SK-N-MC (cell line): ENCODE measurements at regions not wholly inside any gene's neighbourhood (a gene's known extent, or its start where the extent isn't known, plus 50 kb on each side); places are given as distances from the start of the nearest gene placed in this dataset.

Experiments used
- DNase-seq: peaks from one replicate; pipeline ENCODE4 v3.0.0-alpha.2; 2011; ENCODE audit warnings: low read depth, low spot score
- H3K27ac ChIP-seq: fragments of 200-600 bp; sonication (generic); 2 replicates; pipeline ENCODE4 v1.5.1; 2016; ENCODE audit warnings: mixed run types
- H3K36me3 ChIP-seq: fragments of 200-600 bp; sonication (generic); 2 replicates; pipeline ENCODE4 v1.6.1; 2017; ENCODE audit warnings: antibody characterized with exemption, low read length, mixed read lengths; ENCODE audit not compliant: insufficient read depth
- H3K4me3 ChIP-seq: fragments of 200-600 bp; sonication (generic); 2 replicates; pipeline ENCODE4 v1.5.1; 2016
- H3K9ac ChIP-seq: fragments of 200-600 bp; sonication (generic); 2 replicates; pipeline ENCODE4 v1.8.0; 2017; ENCODE audit warnings: mixed run types, mixed read lengths; ENCODE audit not compliant: insufficient read length
- H3K9me3 ChIP-seq: fragments of 200-600 bp; sonication (generic); 2 replicates; pipeline ENCODE4 v1.6.1; 2017; ENCODE audit warnings: low read depth, mild to moderate bottlenecking, antibody characterized with exemption, low read length, moderate library complexity, mixed read lengths
- EZH2 ChIP-seq: fragments of 200-600 bp; sonication (generic); IDR thresholded peaks from one replicate; pipeline ENCODE4 v1.6.1; 2017; ENCODE audit warnings: antibody characterized with exemption
- FOXP2 ChIP-seq: optimal IDR thresholded peaks from 2 replicates; pipeline ENCODE3; 2011; ENCODE audit warnings: mild to moderate bottlenecking, moderate library complexity; ENCODE audit not compliant: insufficient read depth; ENCODE audit errors: extremely low read length, control extremely low read depth
- POLR2AphosphoS5 ChIP-seq: IDR thresholded peaks from 2 replicates; pipeline ENCODE4 v1.6.1; 2012; ENCODE audit warnings: mild to moderate bottlenecking, low read depth, low read length, borderline replicate concordance

DNA sequence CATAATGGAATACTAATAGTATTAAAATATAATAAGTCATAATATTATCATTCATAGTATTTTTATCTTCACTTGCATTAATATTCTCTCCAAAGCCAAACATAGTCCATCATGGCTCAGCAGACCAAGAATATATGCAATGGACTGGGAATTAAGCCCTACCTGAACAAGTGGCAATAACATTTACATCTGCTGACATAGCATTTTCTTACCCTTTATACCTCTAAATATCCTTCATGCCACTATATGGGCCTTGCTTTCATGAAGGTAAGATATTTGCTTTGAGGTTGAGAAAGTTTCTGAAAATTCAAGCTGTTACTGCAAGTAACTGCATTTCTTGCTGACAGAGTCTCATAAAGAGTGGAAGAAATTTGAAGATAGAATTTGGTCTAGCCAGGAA, 847.4 kb upstream of the GCFC2 start:
- TF ChIP-seq EZH2 (no peak), FOXP2 (no peak), POLR2AphosphoS5 (no peak)
- no peak for DNase-seq
- Histone ChIP-seq H3K4me3 (no peak overlapping the region), H3K36me3 (no peaks in the 10 kb centered on the region), H3K9ac (no peak overlapping the region), H3K27ac (no peak overlapping the region), H3K9me3 (no peaks in the 10 kb centered on the region)

DNA sequence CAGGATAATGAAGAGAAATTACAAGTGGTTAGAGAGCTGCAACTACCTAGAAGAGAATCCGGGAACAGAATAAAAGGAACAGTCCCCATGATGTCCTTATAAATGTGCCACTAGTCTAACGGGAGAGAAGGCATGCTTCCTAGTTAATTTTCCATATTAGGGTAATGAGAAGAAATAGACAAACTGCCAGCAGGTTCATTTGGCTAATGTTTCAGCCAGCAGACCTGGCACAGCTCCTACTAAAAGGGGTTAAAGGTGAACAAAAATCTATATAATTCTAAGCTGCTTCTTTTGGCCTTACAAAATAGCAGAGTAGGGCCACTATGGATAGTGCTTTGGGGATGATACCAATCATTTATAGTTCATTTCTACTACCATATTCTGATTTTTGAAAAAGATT, 845.3 kb upstream of the GCFC2 start:
- Histone ChIP-seq H3K9me3 (no peaks in the 10 kb centered on the region), H3K4me3 (no peak overlapping the region), H3K36me3 (no peaks in the 10 kb centered on the region), H3K27ac (no peak overlapping the region), H3K9ac (no peak overlapping the region)
- TF ChIP-seq FOXP2 (no peak), POLR2AphosphoS5 (no peak), EZH2 (no peak)
- no peak for DNase-seq

DNA sequence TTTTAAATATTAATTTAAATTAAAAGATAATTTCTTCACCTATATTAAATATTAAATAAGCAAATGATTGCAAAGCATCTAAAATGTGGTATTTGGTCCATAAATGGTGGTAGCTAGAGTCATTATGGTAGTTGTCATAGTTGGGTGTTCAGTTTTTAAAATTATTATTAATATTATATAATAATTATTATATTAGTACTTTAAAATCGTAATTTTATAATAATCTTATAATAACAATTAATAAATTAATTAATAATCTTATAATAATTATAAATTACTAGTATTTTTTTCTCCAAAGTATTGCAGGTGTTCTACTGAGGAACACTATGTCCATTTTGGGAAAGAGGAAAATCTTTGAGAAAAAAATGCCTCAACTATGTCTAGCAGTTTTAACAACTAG, 835.5 kb upstream of the GCFC2 start:
- no peak overlapping the region for H3K9ac ChIP-seq
- no peak overlapping the region for H3K27ac ChIP-seq
- DNase-seq, result no peak
- H3K9me3 ChIP-seq, result no peaks in the 10 kb centered on the region
- no peaks in the 10 kb centered on the region for H3K36me3 ChIP-seq
- no peak overlapping the region for H3K4me3 ChIP-seq
- TF ChIP-seq POLR2AphosphoS5, result no peak
- no peak for TF ChIP-seq FOXP2
- TF ChIP-seq EZH2, result no peak

DNA sequence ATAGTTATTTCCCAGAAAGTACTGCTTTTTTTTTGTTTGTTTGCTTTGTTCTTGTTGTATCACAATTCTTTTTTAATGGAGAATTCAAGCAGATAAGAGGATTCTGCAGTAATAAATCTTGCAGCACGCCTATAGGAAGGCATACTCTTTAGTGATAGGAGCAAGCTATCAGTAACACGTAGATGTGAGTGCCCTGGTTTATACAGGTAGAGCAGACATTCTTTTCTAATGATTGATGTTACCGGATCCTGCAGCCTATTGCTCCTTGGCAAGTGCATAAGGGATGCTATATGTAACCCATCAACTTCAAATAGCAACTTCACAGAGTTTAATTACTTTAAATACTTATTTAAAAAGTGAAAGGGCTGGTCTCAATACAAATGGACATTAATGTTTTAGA, 834.2 kb upstream of the GCFC2 start:
- no peak for DNase-seq
- no peaks in the 10 kb centered on the region for H3K36me3 ChIP-seq
- no peaks in the 10 kb centered on the region for H3K9me3 ChIP-seq
- no peak overlapping the region for H3K9ac ChIP-seq
- H3K4me3 ChIP-seq, result no peak overlapping the region
- H3K27ac ChIP-seq, result no peak overlapping the region
- TF ChIP-seq POLR2AphosphoS5, result no peak
- no peak for TF ChIP-seq EZH2
- no peak for TF ChIP-seq FOXP2

DNA sequence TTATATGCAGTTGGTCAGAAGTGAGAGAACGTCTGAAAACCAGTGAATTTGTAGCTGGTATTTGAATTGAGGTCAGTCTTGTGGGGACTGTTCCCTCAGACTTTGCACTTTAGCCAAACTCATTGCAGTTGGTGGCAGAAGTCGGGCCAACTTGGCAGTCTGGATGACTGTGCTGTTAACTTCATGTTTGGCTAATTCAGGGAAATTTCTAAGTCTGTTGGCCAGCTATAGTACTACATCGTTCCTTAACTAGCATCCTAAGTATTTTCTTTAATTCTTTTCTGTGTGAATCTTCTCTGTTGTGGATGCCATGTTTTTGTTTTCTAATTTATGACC, 806.8 kb upstream of the GCFC2 start:
- Histone ChIP-seq H3K9ac (no peak overlapping the region), H3K4me3 (no peak overlapping the region), H3K27ac (no peak overlapping the region), H3K9me3 (no peaks in the 10 kb centered on the region), H3K36me3 (no peaks in the 10 kb centered on the region)
- TF ChIP-seq EZH2 (no peak), POLR2AphosphoS5 (no peak), FOXP2 (no peak)
- no peak for DNase-seq

DNA sequence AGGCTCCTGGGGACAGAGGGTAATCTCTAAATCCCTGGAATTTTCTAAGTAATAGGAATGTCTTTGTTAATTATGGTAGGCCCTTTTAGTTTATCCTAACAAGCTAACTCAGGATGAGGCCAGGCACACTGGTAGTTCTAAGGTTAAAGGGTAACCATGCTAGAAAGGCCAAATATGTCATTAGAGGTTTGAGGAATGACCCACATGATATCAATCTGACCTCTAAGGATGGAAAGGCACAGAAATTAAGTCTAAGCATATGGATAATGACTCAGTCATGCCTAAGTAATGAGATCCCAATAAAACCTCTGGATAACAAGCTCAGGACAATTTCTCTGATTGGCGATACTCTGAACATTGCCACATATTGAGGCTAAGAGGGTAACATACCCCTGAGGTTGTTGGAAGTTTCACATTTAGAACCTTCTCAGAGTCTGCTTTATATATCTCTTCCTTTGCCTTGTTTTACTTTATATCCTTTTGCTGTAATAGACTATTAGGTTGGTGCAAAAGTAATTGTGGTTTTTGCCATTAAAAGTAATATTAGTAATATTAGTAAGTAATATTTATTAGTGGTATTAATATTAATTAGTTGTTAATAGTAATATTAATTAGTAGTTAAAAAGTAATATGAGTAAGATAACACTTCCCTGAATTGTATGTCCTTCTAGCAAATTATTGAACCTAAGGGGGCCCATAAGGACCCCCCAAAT, 806.3 kb upstream of the GCFC2 start:
- TF ChIP-seq EZH2 (no peak), FOXP2 (no peak), POLR2AphosphoS5 (no peak)
- DNase-seq, result no peak
- H3K36me3 ChIP-seq, result no peaks in the 10 kb centered on the region
- H3K4me3 ChIP-seq, result no peak overlapping the region
- H3K9ac ChIP-seq, result no peak overlapping the region
- no peak overlapping the region for H3K27ac ChIP-seq
- no peaks in the 10 kb centered on the region for H3K9me3 ChIP-seq

DNA sequence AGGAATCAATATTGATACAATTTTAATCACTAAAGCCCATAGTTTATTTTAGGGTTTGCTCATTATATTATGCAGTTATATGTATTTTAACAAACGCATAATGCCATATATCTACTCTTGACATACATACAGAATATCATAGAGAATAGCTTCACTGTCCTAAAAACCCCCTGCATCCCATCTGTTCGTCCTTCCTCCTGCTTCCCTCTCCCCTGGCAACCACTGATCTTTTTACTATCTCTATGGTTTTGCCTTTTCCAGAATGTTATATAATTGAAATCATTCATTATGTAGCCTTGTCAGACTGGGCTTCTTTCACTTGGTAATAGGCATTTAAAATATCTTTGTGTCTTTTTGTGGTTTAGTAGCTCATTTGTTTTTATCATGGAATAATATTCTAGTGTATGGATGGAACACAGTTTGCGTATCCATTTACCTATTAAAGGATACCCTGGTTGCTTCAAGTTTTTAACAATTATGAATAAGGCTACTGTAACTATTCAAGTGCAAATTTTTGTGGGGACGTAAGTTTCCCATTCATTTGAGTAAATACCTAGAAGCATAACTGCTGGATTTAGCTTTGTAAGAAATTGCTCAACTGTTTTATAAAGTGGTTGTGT, 801.6 kb upstream of the GCFC2 start:
- no peak for DNase-seq
- Histone ChIP-seq H3K9ac (no peak overlapping the region), H3K27ac (no peak overlapping the region), H3K36me3 (no peaks in the 10 kb centered on the region), H3K9me3 (no peaks in the 10 kb centered on the region), H3K4me3 (no peak overlapping the region)
- no peak for TF ChIP-seq EZH2
- no peak for TF ChIP-seq FOXP2
- TF ChIP-seq POLR2AphosphoS5, result no peak

DNA sequence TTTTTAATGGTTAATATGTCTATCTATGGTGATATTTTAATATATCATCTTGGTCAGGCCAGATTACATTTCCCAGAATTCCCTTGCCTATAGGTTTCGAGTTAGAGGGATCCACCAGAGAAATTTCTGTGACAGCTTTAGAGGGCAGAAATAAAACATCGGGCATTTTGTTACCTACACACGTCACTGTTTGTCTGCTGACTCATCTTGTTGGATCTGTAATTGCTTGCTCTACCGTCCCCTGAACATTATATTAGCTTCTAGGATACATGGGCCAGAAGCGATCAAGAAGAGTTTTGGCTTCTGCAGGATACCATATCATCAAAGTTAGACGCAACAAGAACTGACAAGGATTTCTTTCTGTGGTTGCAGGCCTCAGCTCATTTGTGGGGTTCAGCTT, 795.8 kb upstream of the GCFC2 start:
- TF ChIP-seq EZH2, result no peak
- TF ChIP-seq POLR2AphosphoS5, result no peak
- TF ChIP-seq FOXP2, result no peak
- no peak for DNase-seq
- H3K4me3 ChIP-seq, result no peak overlapping the region

DNA sequence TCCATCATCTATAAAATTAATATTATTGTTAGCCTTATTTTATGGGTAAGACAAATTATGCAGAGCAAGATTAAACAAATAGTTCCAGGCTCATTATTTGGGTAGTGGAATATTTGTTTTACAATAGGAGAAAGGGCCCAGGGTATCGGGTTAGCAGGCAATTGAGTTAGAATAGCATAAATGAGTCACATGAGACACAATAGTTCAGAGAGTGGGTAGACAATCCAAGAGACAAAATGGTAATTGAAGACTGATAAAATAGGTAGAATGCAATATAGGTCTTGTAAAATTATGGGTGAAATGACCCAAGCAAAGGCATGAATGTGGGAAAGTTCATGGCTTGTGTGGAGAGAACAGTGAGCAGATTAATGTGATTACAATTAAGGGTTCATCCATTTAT, 790.9 kb upstream of the GCFC2 start:
- TF ChIP-seq FOXP2 (no peak), POLR2AphosphoS5 (no peak), EZH2 (no peak)
- Histone ChIP-seq H3K9me3 (no peaks in the 10 kb centered on the region), H3K27ac (no peak overlapping the region), H3K36me3 (no peaks in the 10 kb centered on the region), H3K4me3 (no peak overlapping the region), H3K9ac (no peak overlapping the region)
- no peak for DNase-seq

More for the DNA sequence above, 795.8 kb upstream of the GCFC2 start:
- H3K9me3 ChIP-seq, result no peaks in the 10 kb centered on the region
- H3K27ac ChIP-seq, result no peak overlapping the region
- H3K9ac ChIP-seq, result no peak overlapping the region
- no peaks in the 10 kb centered on the region for H3K36me3 ChIP-seq
